SK-N-SH (cell line): ENCODE measurements at regions not wholly inside any gene's neighbourhood (a gene's known extent, or its start where the extent isn't known, plus 50 kb on each side); places are given as distances from the start of the nearest gene placed in this dataset.

Experiments
- CTCF ChIA-PET: fragments of 300-600, 350-600 bp; formaldehyde crosslinking; extraction: SDS; loops from one replicate; lab custom pipeline; 2021; lab: Yijun Ruan, JAX
- POLR2A ChIA-PET: fragments of 350-600 bp; sonication (Branson Sonifier 250); formaldehyde crosslinking; extraction: SDS; loops from one replicate; lab custom pipeline; 2020; ENCODE audit warnings: antibody characterized with exemption, inconsistent platforms; lab: Yijun Ruan, JAX
- DNase-seq: peaks from one replicate; pipeline ENCODE4 v3.0.0; 2012
- H2AFZ ChIP-seq: fragments of 200-600 bp; sonication (generic); 2 replicates; pipeline ENCODE4 v1.8.1; 2016; ENCODE audit warnings: antibody characterized with exemption, mild to moderate bottlenecking, low read depth
- H3F3A ChIP-seq: fragments of 200-600 bp; sonication (generic); replicated peaks from 2 replicates; pipeline ENCODE3; 2016; ENCODE audit warnings: antibody characterized with exemption, mild to moderate bottlenecking; ENCODE audit not compliant: insufficient read depth
- H3K27ac ChIP-seq, 2 experiments: fragments of 200-500 bp in 1 of 2; fragments of 200-600 bp in 1 of 2; sonication (Bioruptor generic) in 1 of 2; sonication (generic), shearing (Covaris generic) in 1 of 2; 2 replicates each; pipeline versions ENCODE4 v1.5.1 to v1.6.1; 2014 to 2016; ENCODE audit warnings: low read depth in 2 of 2, inconsistent platforms in 1 of 2, low read length in 1 of 2, mild to moderate bottlenecking in 1 of 2, mixed read lengths in 1 of 2
- H3K27me3 ChIP-seq: fragments of 200-600 bp; sonication (generic), shearing (Covaris generic); 2 replicates; pipeline ENCODE4 v1.6.1; 2016; ENCODE audit warnings: mixed run types; ENCODE audit not compliant: insufficient read depth
- H3K36me3 ChIP-seq, 2 experiments: fragments of 200-500 bp in 1 of 2; fragments of 200-600 bp in 1 of 2; sonication (Bioruptor generic) in 1 of 2; sonication (generic) in 1 of 2; replicated peaks in 1 of 2; 2 replicates each; pipeline versions ENCODE3 to v1.5.1; 2014 to 2016; ENCODE audit warnings: low read length in 1 of 2, mild to moderate bottlenecking in 1 of 2; ENCODE audit not compliant: insufficient read depth in 2 of 2, control insufficient read depth in 1 of 2
- H3K4me1 ChIP-seq, 2 experiments: fragments of 200-500 bp in 1 of 2; fragments of 200-600 bp in 1 of 2; sonication (Bioruptor generic) in 1 of 2; sonication (generic), shearing (Covaris generic) in 1 of 2; 2 replicates each; pipeline versions ENCODE4 v1.5.1 to v1.6.1; 2014 to 2016; ENCODE audit warnings: low read depth in 1 of 2, low read length in 1 of 2, mixed run types in 1 of 2; ENCODE audit not compliant: insufficient read depth in 2 of 2, control insufficient read depth in 1 of 2
- H3K4me2 ChIP-seq: fragments of 200-600 bp; sonication (generic), shearing (Covaris generic); 2 replicates; pipeline ENCODE4 v1.6.1; 2017; ENCODE audit warnings: mixed run types
- H3K4me3 ChIP-seq, 2 experiments: fragments of 200-500 bp in 1 of 2; fragments of 200-600 bp in 1 of 2; sonication (Bioruptor generic) in 1 of 2; sonication (generic), shearing (Covaris generic) in 1 of 2; 2 replicates each; pipeline versions ENCODE4 v1.5.1 to v1.8.1; 2014 to 2016; ENCODE audit warnings: low read depth in 2 of 2, inconsistent platforms in 1 of 2, low read length in 1 of 2, mild to moderate bottlenecking in 1 of 2, mixed read lengths in 1 of 2, moderate library complexity in 1 of 2
- H3K79me2 ChIP-seq: fragments of 200-600 bp; sonication (generic); 2 replicates; pipeline ENCODE4 v1.8.1; 2017; ENCODE audit warnings: mild to moderate bottlenecking; ENCODE audit not compliant: insufficient read depth
- H3K9ac ChIP-seq: fragments of 200-600 bp; sonication (generic); 2 replicates; pipeline ENCODE4 v1.6.1; 2017; ENCODE audit warnings: mixed run types
- H3K9me2 ChIP-seq: fragments of 200-600 bp; sonication (generic); 2 replicates; pipeline ENCODE4 v1.6.1; 2017; ENCODE audit warnings: mixed run types
- H3K9me3 ChIP-seq: fragments of 200-600 bp; sonication (generic); 2 replicates; pipeline ENCODE4 v1.6.1; 2017; ENCODE audit warnings: mixed run types, mild to moderate bottlenecking, moderate library complexity
- H4K20me1 ChIP-seq: fragments of 200-600 bp; sonication (generic); 2 replicates; pipeline ENCODE4 v1.6.1; 2017; ENCODE audit warnings: mild to moderate bottlenecking, mixed run types; ENCODE audit not compliant: insufficient read depth
- CHD2 ChIP-seq: fragments of 150-350 bp; IDR thresholded peaks from 2 replicates; pipeline ENCODE4 v1.6.1; 2018; ENCODE audit warnings: low read length; ENCODE audit not compliant: partially characterized antibody
- EP300 ChIP-seq, 2 experiments: IDR thresholded peaks; 2 replicates each; pipeline versions ENCODE4 v1.4.0 to v1.6.1; 2012; ENCODE audit warnings: borderline replicate concordance in 1 of 2, low read depth in 1 of 2, low read length in 1 of 2
- EZH2phosphoT487 ChIP-seq: fragments of 200-600 bp; sonication (generic); IDR thresholded peaks from 2 replicates; pipeline ENCODE4 v1.6.1; 2017; ENCODE audit warnings: low read depth, mixed run types, mild to moderate bottlenecking, antibody characterized with exemption, moderate library complexity, borderline replicate concordance
- FOSL2 ChIP-seq: IDR thresholded peaks from 2 replicates; pipeline ENCODE4 v1.4.0; 2012; ENCODE audit warnings: low read depth, mild to moderate bottlenecking, moderate library complexity, borderline replicate concordance
- FOXJ3 ChIP-seq: sonication (generic); formaldehyde crosslinking; IDR thresholded peaks from 2 replicates; pipeline ENCODE4 v1.5.1; 2020; ENCODE audit warnings: mild to moderate bottlenecking, missing genetic modification reagents
- FOXM1 ChIP-seq: IDR thresholded peaks from 2 replicates; pipeline ENCODE4 v1.4.0; 2012; ENCODE audit warnings: low read depth, mild to moderate bottlenecking
- GABPA ChIP-seq: IDR thresholded peaks from 2 replicates; pipeline ENCODE4 v1.4.0; 2012; ENCODE audit warnings: low read depth, mild to moderate bottlenecking
- IRF3 ChIP-seq: fragments of 150-350 bp; IDR thresholded peaks from 2 replicates; pipeline ENCODE4 v1.6.1; 2016; ENCODE audit warnings: mild to moderate bottlenecking, low read depth, low read length
- POLR2AphosphoS5 ChIP-seq: IDR thresholded peaks from 2 replicates; pipeline ENCODE4 v1.6.1; 2012; ENCODE audit warnings: low read depth, low read length
- RCOR1 ChIP-seq: fragments of 150-350 bp; IDR thresholded peaks from 2 replicates; pipeline ENCODE4 v1.6.1; 2017; ENCODE audit warnings: antibody characterized with exemption, low read length
- REST ChIP-seq: IDR thresholded peaks from 2 replicates; pipeline ENCODE4 v1.6.1; 2012; ENCODE audit warnings: mild to moderate bottlenecking, low read depth, low read length, moderate library complexity
- TEAD4 ChIP-seq: IDR thresholded peaks from 2 replicates; pipeline ENCODE4 v1.4.0; 2012; ENCODE audit warnings: mild to moderate bottlenecking, borderline replicate concordance; ENCODE audit not compliant: insufficient read depth
- USF2 ChIP-seq: fragments of 150-350 bp; IDR thresholded peaks from 2 replicates; pipeline ENCODE4 v1.6.1; 2017; ENCODE audit warnings: antibody characterized with exemption, low read length, low read depth, borderline replicate concordance
- WGBS: methylation state at CpG from one replicate; pipeline ENCODE4 v1.1.6; 2017; ENCODE audit warnings: low lambda C conversion rate; 5-methylcytosine and 5-hydroxymethylcytosine counted together

- H3K27ac ChIP-seq = no peak overlapping the region
- TF ChIP-seq RCOR1 (no peak), EP300 (IDR thresholded peaks at IDR 0.05; ENCODE audit: borderline replicate concordance in 1 of 2, low read depth in 1 of 2, low read length in 1 of 2) (no peak), USF2 (no peak), GABPA (no peak), EZH2phosphoT487 (no peak), IRF3 (no peak), TEAD4 (no peak), FOSL2 (no peak), CHD2 (no peak), FOXM1 (no peak), FOXJ3 (CRISPR knock-in tag) (no peak), POLR2AphosphoS5 (no peak), REST (no peak)
- CTCF ChIA-PET = no interaction called here
- no peak overlapping the region for H3K9ac ChIP-seq
- H4K20me1 ChIP-seq = no peaks in the 10 kb centered on the region
- H3K79me2 ChIP-seq = no peaks in the 10 kb centered on the region
- H2AFZ ChIP-seq = no peak overlapping the region
- no peaks in the 10 kb centered on the region for H3K36me3 ChIP-seq
- peaks cover 6% of the 10 kb centered on the region; the same call in 1 of the 2 replicates for H3K9me3 ChIP-seq
- H3K4me3 ChIP-seq = no peak overlapping the region
- H3F3A ChIP-seq = no peaks in the 10 kb centered on the region
- WGBS = 80% methylated on average over 2 of the region's 2 CpGs
- H3K4me2 ChIP-seq = no peak overlapping the region
- H3K27me3 ChIP-seq = no peaks in the 10 kb centered on the region
- DNase-seq = no peak
- H3K4me1 ChIP-seq = no peaks in the 10 kb centered on the region
- H3K9me2 ChIP-seq = no peaks in the 10 kb centered on the region; the same call in 1 of the 2 replicates
- POLR2A ChIA-PET = no interaction called here
These were observed 968.4 kb downstream of the ZPLD1 start for GRCh38 chr3:103403191-103403590.
